Epithelial cell of proximal tubule (primary cell): ENCODE measurements at regions not wholly inside any gene's neighbourhood (a gene's known extent, or its start where the extent isn't known, plus 50 kb on each side); places are given as distances from the start of the nearest gene placed in this dataset.

Experiments used
- DNase-seq: peaks from one replicate; pipeline ENCODE4 v3.0.0-alpha.2; 2011; ENCODE audit warnings: low read depth
- H3K4me3 ChIP-seq: 2 replicates; pipeline ENCODE4 v1.5.1; 2011; ENCODE audit warnings: low read depth, mild to moderate bottlenecking, low read length
- CTCF ChIP-seq: conservative IDR thresholded peaks from 2 replicates; pipeline ENCODE4 v1.5.1; 2012; ENCODE audit warnings: low read depth, mild to moderate bottlenecking, low read length

- TF ChIP-seq CTCF, result no peak
- H3K4me3 ChIP-seq, result no peak overlapping the region
- DNase-seq, result no peak
Measured at GRCh38 chr21:22632176-22632575, 1634.0 kb downstream of the NCAM2 start.

GRCh38 chr21:22649246-22649645 is 1651.0 kb downstream of the NCAM2 start:
- DNase-seq, result no peak
- TF ChIP-seq CTCF, result no peak
- no peak overlapping the region for H3K4me3 ChIP-seq

GRCh38 chr21:22650226-22650625 is 1652.0 kb downstream of the NCAM2 start:
- DNase-seq, result no peak
- TF ChIP-seq CTCF, result no peak
- no peak overlapping the region for H3K4me3 ChIP-seq

- no peak for TF ChIP-seq CTCF
- DNase-seq, result no peak
- H3K4me3 ChIP-seq, result no peak overlapping the region
Measured at GRCh38 chr21:22657781-22658180, 1659.6 kb downstream of the NCAM2 start.

GRCh38 chr21:22670148-22670547 is 1671.9 kb downstream of the NCAM2 start:
- TF ChIP-seq CTCF, result no peak
- no peak overlapping the region for H3K4me3 ChIP-seq
- no peak for DNase-seq

GRCh38 chr21:22679207-22679606 is 1681.0 kb downstream of the NCAM2 start:
- no peak for TF ChIP-seq CTCF
- no peak for DNase-seq

GRCh38 chr21:22691658-22692057 is 1693.4 kb downstream of the NCAM2 start:
- TF ChIP-seq CTCF, result no peak
- DNase-seq, result no peak
- H3K4me3 ChIP-seq, result no peak overlapping the region

More at GRCh38 chr21:22679207-22679606, 1681.0 kb downstream of the NCAM2 start:
- H3K4me3 ChIP-seq, result no peak overlapping the region
